ENCODE measurements at regions not wholly inside any gene's neighbourhood (a gene's known extent, or its start where the extent isn't known, plus 50 kb on each side); places are given as distances from the start of the nearest gene placed in this dataset.

DNA sequence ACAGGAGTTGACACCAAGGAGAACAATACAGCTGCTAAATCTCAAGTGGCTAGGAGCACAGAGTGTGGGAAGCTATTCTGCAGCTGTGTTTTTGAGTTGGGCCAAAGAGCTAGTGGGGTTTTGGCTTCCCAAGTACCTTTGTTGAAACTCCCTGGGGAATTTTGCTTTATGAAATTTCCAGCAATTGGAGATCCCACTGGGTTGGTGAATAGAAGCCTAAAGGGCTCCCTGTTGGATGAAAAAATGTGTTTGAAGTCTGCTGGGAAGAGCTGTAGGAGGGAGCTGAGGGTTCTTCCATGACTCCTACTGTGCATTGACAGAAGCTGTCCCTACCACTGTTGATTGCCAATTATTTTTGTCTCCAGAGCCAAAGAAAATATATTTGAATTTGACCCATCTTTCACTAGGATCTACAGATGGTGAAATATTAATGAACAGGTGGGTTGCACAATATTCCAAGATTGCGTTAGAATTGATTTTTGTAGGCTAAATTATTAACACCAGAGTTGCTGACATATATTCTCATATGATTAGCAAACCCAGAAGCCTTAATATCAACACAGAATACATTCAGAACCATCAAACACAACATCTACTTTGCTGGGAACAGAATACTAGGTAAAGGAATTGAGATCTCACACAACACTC is 95.4 kb upstream of the CYP1B1 start:
- DNase-seq, result no peak

DNA sequence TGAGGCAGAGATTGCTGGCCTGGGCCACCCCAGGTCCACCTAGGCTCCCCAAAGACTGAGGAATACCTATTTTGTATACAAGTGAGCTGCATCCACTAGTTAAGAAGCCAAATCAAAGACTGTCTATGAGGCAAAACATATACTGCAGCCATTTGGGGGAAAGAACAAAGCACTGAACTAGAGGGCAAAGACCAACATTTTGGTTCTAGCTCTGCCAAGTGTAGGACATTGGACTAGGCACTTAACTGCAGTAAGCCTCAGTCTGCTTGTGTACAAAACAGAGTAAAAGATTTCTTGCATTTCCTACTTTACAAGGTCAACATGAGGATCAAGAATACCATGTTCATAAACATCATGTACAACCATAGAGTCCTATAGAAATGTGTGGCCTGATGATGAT is 94.8 kb upstream of the CYP1B1 start:
- no peak for DNase-seq

DNA sequence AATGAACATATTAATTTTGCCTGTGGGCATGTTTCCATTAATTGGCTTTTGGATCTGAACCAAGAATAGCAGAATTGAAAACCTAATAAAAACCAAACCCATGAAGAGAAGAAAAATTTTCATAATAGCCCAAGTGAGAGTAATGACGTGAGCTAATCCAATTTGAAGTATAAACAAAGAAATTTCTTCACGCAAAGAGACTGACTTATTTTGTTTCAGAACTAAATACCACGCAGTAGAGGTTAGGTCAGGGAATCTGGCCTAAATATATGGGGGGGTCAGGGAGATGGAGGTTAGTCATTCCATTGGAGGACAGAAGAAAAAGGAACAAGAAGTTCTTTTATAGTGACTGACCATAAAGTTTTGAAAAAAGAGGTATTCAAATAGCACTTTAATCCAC is 94.1 kb upstream of the CYP1B1 start:
- DNase-seq, result no peak

- no peak for DNase-seq
Observed at GRCh38 chr2:38168710-38169480, 92.9 kb upstream of the CYP1B1 start.

- no peak for DNase-seq
Observed at GRCh38 chr2:38167968-38168350, 92.0 kb upstream of the CYP1B1 start.

GRCh38 chr2:38165698-38166097 is 89.7 kb upstream of the CYP1B1 start:
- no peak for DNase-seq

- DNase-seq, result no peak
Observed at GRCh38 chr2:38164881-38165280, 88.9 kb upstream of the CYP1B1 start.

DNA sequence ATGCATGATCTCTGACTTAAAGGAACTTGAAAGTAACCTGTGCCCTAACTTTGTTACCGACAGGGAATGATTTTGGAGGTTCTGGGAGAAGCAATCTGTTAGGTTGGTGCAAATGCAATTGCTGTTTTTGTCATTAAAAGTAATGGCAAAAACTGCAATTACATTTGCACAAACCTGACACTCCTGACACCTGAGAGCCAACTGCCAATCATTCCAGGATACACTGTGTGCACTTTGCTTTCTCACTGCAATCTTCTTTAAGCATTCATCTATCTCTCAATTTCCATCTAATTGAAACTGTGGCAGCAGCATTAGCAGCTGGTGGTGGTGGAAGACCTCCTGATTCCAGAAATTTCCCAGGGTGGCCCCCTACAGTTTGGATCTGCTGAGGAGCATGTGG is 87.6 kb upstream of the CYP1B1 start:
- DNase-seq, result no peak

DNA sequence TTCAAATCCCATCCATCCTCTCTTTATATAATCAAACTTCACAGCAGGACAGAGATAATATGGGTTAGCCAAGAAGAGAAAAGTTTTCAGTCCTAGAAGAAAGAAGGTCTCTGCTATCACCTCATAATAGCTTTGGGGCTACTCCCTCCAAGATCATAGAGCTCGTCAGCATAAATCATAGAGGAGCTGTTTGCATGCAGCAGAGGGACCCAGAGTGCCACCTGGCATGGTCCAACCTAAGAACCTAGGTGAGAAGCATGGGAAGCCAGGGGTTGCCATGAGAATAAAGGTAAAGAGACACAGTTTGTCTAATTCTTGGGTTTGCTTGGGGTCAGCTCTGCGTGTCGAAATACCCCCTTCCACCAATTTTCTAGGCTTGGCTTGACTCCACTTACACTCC is 87.1 kb upstream of the CYP1B1 start:
- no peak for DNase-seq

GRCh38 chr2:38160516-38160915 is 84.6 kb upstream of the CYP1B1 start:
- DNase-seq, result no peak

DNA sequence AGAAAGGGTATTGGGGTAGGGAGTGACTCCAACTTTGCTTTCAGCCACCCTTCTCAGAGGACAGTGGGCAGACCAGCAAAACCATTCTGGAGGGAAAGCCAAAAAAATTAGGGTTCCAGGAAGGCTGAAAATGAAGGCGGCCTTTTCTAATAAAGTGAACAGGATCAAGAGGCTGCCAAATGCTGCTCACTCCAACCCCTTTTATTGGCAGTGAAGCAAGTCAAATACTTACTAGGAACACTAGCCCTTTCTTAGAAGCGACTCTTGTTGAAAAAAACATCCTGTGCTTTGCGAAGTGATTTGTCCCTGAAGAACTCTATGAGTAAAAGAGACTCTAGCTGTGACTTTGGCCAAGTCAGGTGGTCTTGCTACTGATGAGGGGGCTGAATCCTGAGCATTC is 83.6 kb upstream of the CYP1B1 start:
- peak; percentile 37 to 47 for DNase-seq

DNA sequence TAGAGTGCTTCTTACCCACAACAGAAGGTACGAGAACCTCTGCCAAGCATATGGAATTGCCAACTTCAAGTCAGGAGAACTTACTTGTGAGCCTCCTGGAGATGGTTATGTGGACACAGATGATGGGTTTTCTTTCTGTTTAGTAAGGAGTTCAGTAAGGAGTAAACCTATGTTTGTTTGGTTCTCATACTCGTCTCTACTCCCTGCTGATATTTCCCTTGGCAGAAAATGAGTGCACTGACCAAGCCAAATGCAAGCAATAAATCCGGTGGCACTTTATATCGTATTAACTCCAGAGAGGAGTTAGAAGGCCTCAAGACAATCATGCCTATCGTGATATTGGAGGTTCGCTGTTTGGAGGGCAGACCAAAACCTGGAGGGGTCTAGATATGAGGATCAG is 83.2 kb upstream of the CYP1B1 start:
- peak; percentile 31 for DNase-seq

GRCh38 chr2:38158378-38159118 is 82.6 kb upstream of the CYP1B1 start:
- DNase-seq, result peak in 1 of 2 donors; percentile 41

- no peak for DNase-seq
Observed at GRCh38 chr2:38156436-38156835, 80.5 kb upstream of the CYP1B1 start.

DNA sequence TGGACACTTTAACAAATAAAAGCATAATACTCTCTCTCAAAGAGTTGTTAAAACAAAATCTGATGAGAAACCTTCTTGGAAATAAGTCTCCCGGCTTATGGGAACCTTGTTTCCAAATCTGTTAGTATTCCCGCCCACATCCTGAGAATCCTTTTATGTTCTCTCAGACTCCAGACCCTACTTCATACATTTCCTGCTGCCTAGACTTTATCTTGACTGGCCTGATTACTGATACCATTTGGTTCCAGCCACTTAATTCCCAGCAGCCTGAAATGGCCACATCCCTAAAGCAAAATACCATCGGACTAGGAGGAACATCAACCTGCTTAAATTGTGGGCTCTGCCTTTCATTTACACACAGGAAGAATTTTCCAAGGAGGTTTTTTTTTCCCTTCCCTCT is 79.1 kb upstream of the CYP1B1 start:
- DNase-seq, result no peak

DNA sequence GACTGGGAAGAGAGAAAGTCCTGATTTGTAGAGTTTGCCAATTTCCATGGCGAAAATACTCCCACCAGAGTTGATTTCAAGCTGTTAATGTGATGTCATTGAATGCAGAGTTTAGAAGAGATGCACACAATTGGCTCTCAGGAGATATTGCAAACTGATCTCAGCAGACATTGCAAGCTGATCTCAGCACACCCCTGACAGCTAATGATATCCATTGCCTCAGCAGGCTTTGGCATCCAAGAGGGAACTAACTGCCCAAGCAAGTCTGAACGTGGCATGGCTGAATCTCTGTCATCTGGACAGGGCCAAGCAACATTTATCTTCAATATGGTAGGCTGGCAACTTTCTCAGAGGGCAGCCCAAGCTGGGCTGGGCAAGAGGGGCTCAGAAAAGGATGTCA is 78.4 kb upstream of the CYP1B1 start:
- DNase-seq, result no peak

GRCh38 chr2:38153476-38154135 is 77.7 kb upstream of the CYP1B1 start:
- DNase-seq, result no peak

- DNase-seq, result no peak
Observed at GRCh38 chr2:38152913-38153312, 77.0 kb upstream of the CYP1B1 start.

DNA sequence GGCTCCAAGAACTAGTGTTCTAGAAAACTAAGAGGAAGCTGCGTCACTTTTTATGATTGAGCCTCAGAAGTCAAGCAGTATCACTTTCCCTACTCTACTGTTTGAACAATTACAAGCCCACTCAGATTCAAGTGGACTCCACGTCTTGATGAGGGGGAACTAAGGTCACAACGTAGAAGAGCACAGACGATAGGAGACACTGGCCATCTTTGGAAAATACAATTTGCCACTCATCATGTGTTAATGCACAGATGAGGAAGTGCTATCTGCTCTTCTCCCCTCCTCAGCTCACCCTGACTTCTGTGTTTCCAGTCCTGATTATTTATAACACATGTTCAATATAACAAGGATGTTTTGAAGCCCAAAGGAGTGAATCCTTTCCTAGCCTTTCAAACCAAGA is 76.1 kb upstream of the CYP1B1 start:
- DNase-seq, result no peak

- DNase-seq, result no peak
Observed at GRCh38 chr2:38149531-38149930, 73.6 kb upstream of the CYP1B1 start.

DNA sequence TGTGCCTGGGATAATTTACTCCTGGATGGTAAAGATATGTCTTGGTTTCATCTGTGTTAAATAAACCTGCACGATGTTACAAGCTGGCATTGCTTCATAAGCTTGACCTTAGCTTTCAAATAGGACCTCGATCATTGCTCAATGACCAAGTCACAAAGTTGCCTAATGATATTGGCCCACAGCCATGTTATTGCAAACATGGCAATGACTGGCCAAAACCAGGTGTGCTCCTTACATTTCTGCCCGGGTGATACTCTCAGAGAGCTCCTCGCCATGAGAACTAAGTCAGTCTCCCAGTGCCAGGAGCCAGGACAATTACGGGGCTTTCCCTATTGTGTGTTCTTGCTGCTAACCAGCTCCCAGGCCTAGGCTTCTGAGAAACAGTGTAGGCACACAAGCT is 72.5 kb upstream of the CYP1B1 start:
- no peak for DNase-seq

DNA sequence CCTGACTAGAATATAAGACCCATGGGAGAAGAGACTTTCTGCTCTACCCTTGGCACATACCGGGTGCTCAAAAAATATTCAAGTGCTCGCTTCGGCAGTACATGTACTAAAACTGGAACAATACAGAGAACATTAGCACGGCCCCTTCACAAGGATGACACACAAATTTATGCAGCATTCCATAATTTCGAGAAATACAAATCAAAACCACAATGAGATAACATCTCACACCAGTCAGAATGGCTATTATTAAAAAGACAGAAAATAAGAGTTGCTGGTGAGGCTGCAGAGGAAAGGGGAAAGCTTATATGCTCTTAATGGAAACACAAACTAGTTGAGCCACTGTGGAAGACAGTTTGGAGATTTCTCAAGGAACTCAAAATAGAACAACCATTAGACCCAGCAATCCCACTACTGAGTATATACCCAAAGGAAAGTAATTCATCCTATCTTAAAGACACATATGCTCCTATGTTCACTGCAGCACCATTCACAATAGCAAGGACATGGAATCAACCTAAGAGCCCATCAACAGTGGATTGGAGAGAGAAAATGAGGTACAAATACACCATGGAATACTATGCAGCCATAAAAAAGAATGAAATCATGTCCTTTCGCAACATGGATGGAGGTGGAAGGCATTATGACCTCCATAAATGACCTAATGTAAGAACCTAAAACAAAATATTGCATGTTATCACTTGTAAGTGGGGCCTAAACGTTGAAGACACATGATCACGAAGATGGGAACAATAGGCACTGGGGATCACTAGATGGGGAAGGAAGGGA is 71.6 kb upstream of the CYP1B1 start:
- DNase-seq, result no peak

All from right lung (tissue), 2 donors.